HEK293T (cell line): ENCODE measurements at regions not wholly inside any gene's neighbourhood (a gene's known extent, or its start where the extent isn't known, plus 50 kb on each side); places are given as distances from the start of the nearest gene placed in this dataset.

Experiments used
- FOXK2 ChIP-seq: fragments of 450-650 bp; IDR thresholded peaks from 2 replicates; pipeline ENCODE4 v1.6.1; 2016; ENCODE audit warnings: mild to moderate bottlenecking
- L3MBTL2 ChIP-seq: fragments of 450-650 bp; conservative IDR thresholded peaks from 2 replicates; pipeline ENCODE4 v1.6.1; 2016; ENCODE audit warnings: mild to moderate bottlenecking
- SUZ12 ChIP-seq: fragments of 450-650 bp; IDR thresholded peaks from 2 replicates; pipeline ENCODE4 v1.6.1; 2016; ENCODE audit warnings: mild to moderate bottlenecking
- TF ChIP-seq, protein P1 (sequence below): fragments of 450-650 bp; IDR thresholded peaks from 2 replicates; pipeline ENCODE4 v1.6.1; 2016

DNA sequence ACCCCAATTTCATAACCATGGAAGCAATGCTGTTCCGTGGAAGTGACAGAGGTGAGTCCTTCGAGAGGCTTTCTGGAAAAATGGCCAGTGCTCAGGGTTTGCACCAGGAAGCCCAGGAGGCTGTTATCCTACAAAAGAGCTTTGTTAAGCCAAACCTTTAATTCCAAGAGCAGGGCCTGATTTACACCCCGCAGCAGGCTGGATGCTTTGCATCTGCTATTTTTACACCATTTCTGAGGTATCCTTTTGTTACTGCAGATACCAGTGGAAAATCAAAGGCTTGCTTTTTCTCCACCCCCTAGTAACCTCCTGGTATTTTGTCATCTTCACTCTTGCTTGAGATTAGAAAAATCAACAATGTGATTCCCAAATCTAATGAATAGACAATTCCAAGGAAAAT, 380.6 kb downstream of the SOX11 start:
- no peak for TF ChIP-seq L3MBTL2
- TF ChIP-seq FOXK2: no peak
- TF ChIP-seq SUZ12: no peak
- TF ChIP-seq, protein P1, sequence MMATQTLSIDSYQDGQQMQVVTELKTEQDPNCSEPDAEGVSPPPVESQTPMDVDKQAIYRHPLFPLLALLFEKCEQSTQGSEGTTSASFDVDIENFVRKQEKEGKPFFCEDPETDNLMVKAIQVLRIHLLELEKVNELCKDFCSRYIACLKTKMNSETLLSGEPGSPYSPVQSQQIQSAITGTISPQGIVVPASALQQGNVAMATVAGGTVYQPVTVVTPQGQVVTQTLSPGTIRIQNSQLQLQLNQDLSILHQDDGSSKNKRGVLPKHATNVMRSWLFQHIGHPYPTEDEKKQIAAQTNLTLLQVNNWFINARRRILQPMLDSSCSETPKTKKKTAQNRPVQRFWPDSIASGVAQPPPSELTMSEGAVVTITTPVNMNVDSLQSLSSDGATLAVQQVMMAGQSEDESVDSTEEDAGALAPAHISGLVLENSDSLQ: no peak
